ENCODE measurements at regions not wholly inside any gene's neighbourhood (a gene's known extent, or its start where the extent isn't known, plus 50 kb on each side); places are given as distances from the start of the nearest gene placed in this dataset.
"Not testable (repeated sequence)": the region's sequence is repeated elsewhere in the genome, so short reads cannot be mapped to it uniquely, and the experiment has no call there.

GRCh38 chr10:33952692-33953360 is 618.4 kb upstream of the NRP1 start:
- no peak for DNase-seq

GRCh38 chr10:33950206-33950605 is 615.7 kb upstream of the NRP1 start:
- no peak for DNase-seq

GRCh38 chr10:33947544-33947943 is 613.1 kb upstream of the NRP1 start:
- DNase-seq, result no peak

- no peak for DNase-seq
These were observed 610.6 kb upstream of the NRP1 start for GRCh38 chr10:33945051-33945450.

GRCh38 chr10:33942508-33942907 is 608.0 kb upstream of the NRP1 start:
- DNase-seq, result no peak

GRCh38 chr10:33939892-33940291 is 605.4 kb upstream of the NRP1 start:
- DNase-seq, result no peak

GRCh38 chr10:33939410-33939809 is 604.9 kb upstream of the NRP1 start:
- no peak for DNase-seq

- DNase-seq, result no peak
These were observed 603.5 kb upstream of the NRP1 start for GRCh38 chr10:33938001-33938400.

- DNase-seq, result no peak
These were observed 602.7 kb upstream of the NRP1 start for GRCh38 chr10:33937036-33937730.

- DNase-seq, result no peak
These were observed 600.9 kb upstream of the NRP1 start for GRCh38 chr10:33935350-33935749.

- DNase-seq, result no peak
These were observed 595.6 kb upstream of the NRP1 start for GRCh38 chr10:33930079-33930478.

GRCh38 chr10:33927347-33927746 is 592.9 kb upstream of the NRP1 start:
- no peak for DNase-seq

GRCh38 chr10:33921970-33922605 is 587.6 kb upstream of the NRP1 start:
- DNase-seq, result no peak

- no peak for DNase-seq
These were observed 585.9 kb upstream of the NRP1 start for GRCh38 chr10:33920351-33920750.

GRCh38 chr10:33919244-33919643 is 584.8 kb upstream of the NRP1 start:
- no peak for DNase-seq

- no peak for DNase-seq
These were observed 582.8 kb upstream of the NRP1 start for GRCh38 chr10:33917069-33917780.

GRCh38 chr10:33914746-33915145 is 580.3 kb upstream of the NRP1 start:
- DNase-seq, result no peak

GRCh38 chr10:33913194-33913593 is 578.7 kb upstream of the NRP1 start:
- DNase-seq, result no peak

GRCh38 chr10:33909476-33909875 is 575.0 kb upstream of the NRP1 start:
- DNase-seq, result not testable (repeated sequence)

- DNase-seq, result no peak
These were observed 566.7 kb upstream of the NRP1 start for GRCh38 chr10:33901166-33901565.

GRCh38 chr10:33900596-33900995 is 566.1 kb upstream of the NRP1 start:
- DNase-seq, result no peak

- DNase-seq, result no peak
These were observed 565.4 kb upstream of the NRP1 start for GRCh38 chr10:33899578-33900531.
